A673 (cell line): ENCODE measurements at regions not wholly inside any gene's neighbourhood (a gene's known extent, or its start where the extent isn't known, plus 50 kb on each side); places are given as distances from the start of the nearest gene placed in this dataset.

Experiments
- BruUV-seq: library from RNA; stranded (reverse); fragments of 400-500 nt; replicated peaks from 2 replicates; lab custom pipeline; 2021; lab: Mats Ljungman, UMichigan
- CTCF ChIA-PET: fragments of 300-600 bp; sonication (Branson Sonifier 250); formaldehyde crosslinking; loops from one replicate; lab custom pipeline; 2022; ENCODE audit warnings: antibody characterized with exemption; lab: Charles Lee
- POLR2A ChIA-PET: fragments of 300-600 bp; sonication (Branson Sonifier 250); formaldehyde crosslinking; loops from one replicate; lab custom pipeline; 2022; ENCODE audit warnings: antibody characterized with exemption; ENCODE audit not compliant: low non-redundant PET; lab: Charles Lee
- DNase-seq: peaks from one replicate; pipeline ENCODE4 v3.0.0-alpha.2; 2015; ENCODE audit warnings: low spot score
- H3K27ac ChIP-seq: fragments of 200-600 bp; sonication (generic); 2 replicates; pipeline ENCODE4 v1.5.1; 2016; ENCODE audit warnings: mixed run types, low read depth, mild to moderate bottlenecking, mixed read lengths, antibody characterized with exemption, low read length; ENCODE audit not compliant: poor library complexity, severe bottlenecking
- H3K27me3 ChIP-seq: fragments of 200-600 bp; sonication (generic); replicated peaks from 2 replicates; pipeline ENCODE4 v1.6.1; 2017; ENCODE audit warnings: mixed run types, low read depth, mild to moderate bottlenecking, mixed read lengths, antibody characterized with exemption, low read length; ENCODE audit not compliant: insufficient read depth, poor library complexity
- H3K36me3 ChIP-seq: fragments of 200-600 bp; sonication (generic); 2 replicates; pipeline ENCODE4 v1.6.1; 2016; ENCODE audit warnings: mixed run types, mild to moderate bottlenecking, mixed read lengths, antibody characterized with exemption, low read length; ENCODE audit not compliant: insufficient read depth, poor library complexity, severe bottlenecking
- H3K4me1 ChIP-seq: fragments of 200-600 bp; sonication (generic); 2 replicates; pipeline ENCODE4 v1.6.1; 2017; ENCODE audit warnings: mixed run types, mild to moderate bottlenecking, mixed read lengths, antibody characterized with exemption, low read length; ENCODE audit not compliant: insufficient read depth, poor library complexity, severe bottlenecking
- H3K4me3 ChIP-seq: fragments of 200-600 bp; sonication (generic); 2 replicates; pipeline ENCODE4 v1.5.1; 2016; ENCODE audit warnings: low read depth, mixed run types, mild to moderate bottlenecking, mixed read lengths, low read length; ENCODE audit not compliant: poor library complexity, severe bottlenecking
- H3K9me3 ChIP-seq: fragments of 200-600 bp; sonication (generic); 2 replicates; pipeline ENCODE4 v1.6.1; 2016; ENCODE audit warnings: mixed run types, low read depth, mild to moderate bottlenecking, mixed read lengths, antibody characterized with exemption, low read length; ENCODE audit not compliant: poor library complexity, severe bottlenecking
- EZH2 ChIP-seq: fragments of 200-600 bp; sonication (generic); IDR thresholded peaks from 2 replicates; pipeline ENCODE4 v1.6.1; 2017; ENCODE audit warnings: borderline replicate concordance, low read depth, mild to moderate bottlenecking, mixed read lengths, antibody characterized with exemption, low read length; ENCODE audit not compliant: poor library complexity, severe bottlenecking
- intact Hi-C: fragments of 100-400 bp; cut with micrococcal nuclease; formaldehyde crosslinking; loops from one replicate; pipeline ENCODE4 v1.10.0; 2022; ENCODE audit not compliant: unreplicated experiment
- TF ChIP-seq, protein P1 (sequence below): fragments of 300-800, 200-600 bp; sonication (generic); conservative IDR thresholded peaks from 2 replicates; pipeline ENCODE4 v1.5.1; 2017; ENCODE audit warnings: low read depth, mild to moderate bottlenecking, antibody characterized with exemption, low read length, moderate library complexity, mixed read lengths

GRCh38 chr20:12570371-12570770, 438.4 kb upstream of the SPTLC3 start:
- Histone ChIP-seq H3K4me1 (no peaks in the 10 kb centered on the region), H3K4me3 (no peak overlapping the region), H3K27ac (no peak overlapping the region), H3K36me3 (no peaks in the 10 kb centered on the region), H3K9me3 (no peaks in the 10 kb centered on the region), H3K27me3 (no peaks in the 10 kb centered on the region)
- POLR2A ChIA-PET: no interaction called here
- CTCF ChIA-PET: interaction anchor here (0.6 to 1.1 kb wide), 2 partner anchors 90 to 940 kb away, joined by 4 to 6 read pairs; no protein-coding TSS in a partner anchor
- no TSS peak for BruUV-seq
- TF ChIP-seq EZH2: no peak
- TF ChIP-seq, protein P1, sequence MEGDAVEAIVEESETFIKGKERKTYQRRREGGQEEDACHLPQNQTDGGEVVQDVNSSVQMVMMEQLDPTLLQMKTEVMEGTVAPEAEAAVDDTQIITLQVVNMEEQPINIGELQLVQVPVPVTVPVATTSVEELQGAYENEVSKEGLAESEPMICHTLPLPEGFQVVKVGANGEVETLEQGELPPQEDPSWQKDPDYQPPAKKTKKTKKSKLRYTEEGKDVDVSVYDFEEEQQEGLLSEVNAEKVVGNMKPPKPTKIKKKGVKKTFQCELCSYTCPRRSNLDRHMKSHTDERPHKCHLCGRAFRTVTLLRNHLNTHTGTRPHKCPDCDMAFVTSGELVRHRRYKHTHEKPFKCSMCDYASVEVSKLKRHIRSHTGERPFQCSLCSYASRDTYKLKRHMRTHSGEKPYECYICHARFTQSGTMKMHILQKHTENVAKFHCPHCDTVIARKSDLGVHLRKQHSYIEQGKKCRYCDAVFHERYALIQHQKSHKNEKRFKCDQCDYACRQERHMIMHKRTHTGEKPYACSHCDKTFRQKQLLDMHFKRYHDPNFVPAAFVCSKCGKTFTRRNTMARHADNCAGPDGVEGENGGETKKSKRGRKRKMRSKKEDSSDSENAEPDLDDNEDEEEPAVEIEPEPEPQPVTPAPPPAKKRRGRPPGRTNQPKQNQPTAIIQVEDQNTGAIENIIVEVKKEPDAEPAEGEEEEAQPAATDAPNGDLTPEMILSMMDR: peak; percentile 91
- intact Hi-C loops: no loop called here
- DNase-seq: peak; percentile 84

- intact Hi-C loops: no loop called here
- Histone ChIP-seq H3K4me1 (no peaks in the 10 kb centered on the region), H3K36me3 (no peaks in the 10 kb centered on the region), H3K27ac (no peak overlapping the region), H3K9me3 (no peaks in the 10 kb centered on the region), H3K27me3 (no peaks in the 10 kb centered on the region), H3K4me3 (no peak overlapping the region)
- no peak for DNase-seq
- POLR2A ChIA-PET: no interaction called here
- no TSS peak for BruUV-seq
- CTCF ChIA-PET: no interaction called here
- TF ChIP-seq, protein P1: no peak
- no peak for TF ChIP-seq EZH2
These were observed 435.3 kb upstream of the SPTLC3 start for GRCh38 chr20:12573442-12573841.

GRCh38 chr20:12575352-12576095, 433.2 kb upstream of the SPTLC3 start:
- Histone ChIP-seq H3K9me3 (no peaks in the 10 kb centered on the region), H3K27ac (no peak overlapping the region), H3K27me3 (no peaks in the 10 kb centered on the region), H3K4me1 (no peaks in the 10 kb centered on the region), H3K4me3 (no peak overlapping the region), H3K36me3 (no peaks in the 10 kb centered on the region)
- no peak for DNase-seq
- TF ChIP-seq EZH2: no peak
- TF ChIP-seq, protein P1: no peak
- ChIA-PET POLR2A (no interaction called here), CTCF (no interaction called here)
- BruUV-seq: no TSS peak
- intact Hi-C loops: no loop called here
